ENCODE measurements at regions not wholly inside any gene's neighbourhood (a gene's known extent, or its start where the extent isn't known, plus 50 kb on each side); places are given as distances from the start of the nearest gene placed in this dataset.

GRCh38 chr6:14756340-14756739 lies 489.5 kb upstream of the JARID2 start:
- TF ChIP-seq MAZ (IDR thresholded peaks at IDR 0.05; ENCODE audit: borderline replicate concordance, low read depth, low read length) (no peak), MAZ (CRISPR knock-in tag; IDR thresholded peaks at IDR 0.05; ENCODE audit: low read depth) (no peak)
- TF ChIP-seq, protein P1, sequence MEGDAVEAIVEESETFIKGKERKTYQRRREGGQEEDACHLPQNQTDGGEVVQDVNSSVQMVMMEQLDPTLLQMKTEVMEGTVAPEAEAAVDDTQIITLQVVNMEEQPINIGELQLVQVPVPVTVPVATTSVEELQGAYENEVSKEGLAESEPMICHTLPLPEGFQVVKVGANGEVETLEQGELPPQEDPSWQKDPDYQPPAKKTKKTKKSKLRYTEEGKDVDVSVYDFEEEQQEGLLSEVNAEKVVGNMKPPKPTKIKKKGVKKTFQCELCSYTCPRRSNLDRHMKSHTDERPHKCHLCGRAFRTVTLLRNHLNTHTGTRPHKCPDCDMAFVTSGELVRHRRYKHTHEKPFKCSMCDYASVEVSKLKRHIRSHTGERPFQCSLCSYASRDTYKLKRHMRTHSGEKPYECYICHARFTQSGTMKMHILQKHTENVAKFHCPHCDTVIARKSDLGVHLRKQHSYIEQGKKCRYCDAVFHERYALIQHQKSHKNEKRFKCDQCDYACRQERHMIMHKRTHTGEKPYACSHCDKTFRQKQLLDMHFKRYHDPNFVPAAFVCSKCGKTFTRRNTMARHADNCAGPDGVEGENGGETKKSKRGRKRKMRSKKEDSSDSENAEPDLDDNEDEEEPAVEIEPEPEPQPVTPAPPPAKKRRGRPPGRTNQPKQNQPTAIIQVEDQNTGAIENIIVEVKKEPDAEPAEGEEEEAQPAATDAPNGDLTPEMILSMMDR (CRISPR knock-in tag; IDR thresholded peaks at IDR 0.05) = no peak

Measured in HepG2 (cell line).